Dermis microvascular lymphatic vessel endothelial cell (primary cell): ENCODE measurements at regions not wholly inside any gene's neighbourhood (a gene's known extent, or its start where the extent isn't known, plus 50 kb on each side); places are given as distances from the start of the nearest gene placed in this dataset.
A peak's percentile ranks its signal among the peaks of the same experiment; 100 is the strongest.

Experiments used
- DNase-seq, 2 donors: peaks; one replicate each; pipeline versions ENCODE4 v3.0.0 to v3.0.0-alpha.2; 2010; ENCODE audit warnings: low read depth in 2 of 2

DNA sequence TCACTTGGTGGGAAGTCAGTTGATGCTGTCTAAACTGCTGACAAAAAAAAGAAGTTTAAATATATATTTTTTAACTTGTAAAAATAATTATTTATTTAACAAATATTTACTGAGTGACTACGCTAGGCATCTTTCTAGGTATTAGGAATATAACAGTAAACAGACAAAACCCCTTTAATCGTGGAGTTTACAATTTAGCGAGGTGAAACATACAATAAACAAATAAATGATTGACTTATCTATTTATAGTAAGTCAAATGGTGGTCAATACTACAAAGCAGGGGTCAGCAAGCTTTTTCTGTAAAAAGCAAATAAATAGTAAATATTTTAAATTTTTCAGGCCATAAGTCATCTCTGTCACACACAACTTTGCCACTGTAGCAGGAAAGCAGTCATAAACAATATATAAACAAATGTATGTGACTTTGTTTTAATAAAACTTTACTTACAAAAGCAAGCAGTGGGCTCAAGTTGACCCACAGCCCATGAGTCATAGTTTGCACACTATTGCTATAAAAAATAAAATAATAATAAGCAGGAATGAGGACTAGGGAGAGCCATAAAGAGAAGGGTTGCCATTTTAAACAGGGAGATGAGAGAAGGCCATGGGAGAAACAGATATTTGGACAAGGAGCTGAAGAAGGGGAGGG, 263.9 kb downstream of the PLPP3 start:
- no peak for DNase-seq

DNA sequence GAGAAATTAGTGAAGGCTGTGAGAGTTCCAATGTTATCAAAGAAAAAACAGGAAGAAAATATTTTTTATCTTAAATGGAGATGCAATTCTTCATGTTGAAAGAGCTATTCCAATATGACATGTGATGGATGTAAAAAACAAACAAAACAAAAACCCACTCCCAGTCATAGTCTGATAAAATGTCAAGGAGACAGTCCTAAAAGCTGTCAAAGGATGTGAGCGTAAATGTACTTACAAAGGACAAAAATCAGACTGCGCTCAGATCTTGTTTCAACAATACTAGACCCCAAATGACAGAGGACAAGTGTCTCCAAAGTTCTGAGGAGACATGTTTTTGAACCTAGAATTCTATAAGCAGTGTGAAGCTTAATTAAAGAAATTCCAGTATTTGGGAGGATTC, 265.8 kb downstream of the PLPP3 start:
- no peak for DNase-seq

DNA sequence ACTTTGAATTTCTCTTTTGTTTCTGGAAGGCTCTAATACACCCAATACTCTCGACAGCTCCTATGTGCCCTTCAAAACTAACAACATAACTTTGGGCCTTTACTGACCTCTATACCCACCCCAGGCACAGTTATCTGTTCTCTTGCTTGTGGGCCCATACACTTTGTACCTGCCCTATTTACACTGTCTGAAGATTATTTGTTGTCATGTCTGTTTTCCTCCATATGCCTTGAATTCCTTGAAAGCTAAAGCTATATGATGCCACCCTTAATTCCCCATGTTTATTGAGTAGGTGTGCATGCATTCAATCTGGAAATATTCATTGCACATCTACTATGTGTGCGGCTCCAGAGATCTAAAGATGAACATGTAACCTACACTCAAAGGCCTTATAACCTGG, 267.6 kb downstream of the PLPP3 start:
- DNase-seq: no peak

GRCh38 chr1:56310945-56311344, 268.4 kb downstream of the PLPP3 start:
- DNase-seq: no peak

DNA sequence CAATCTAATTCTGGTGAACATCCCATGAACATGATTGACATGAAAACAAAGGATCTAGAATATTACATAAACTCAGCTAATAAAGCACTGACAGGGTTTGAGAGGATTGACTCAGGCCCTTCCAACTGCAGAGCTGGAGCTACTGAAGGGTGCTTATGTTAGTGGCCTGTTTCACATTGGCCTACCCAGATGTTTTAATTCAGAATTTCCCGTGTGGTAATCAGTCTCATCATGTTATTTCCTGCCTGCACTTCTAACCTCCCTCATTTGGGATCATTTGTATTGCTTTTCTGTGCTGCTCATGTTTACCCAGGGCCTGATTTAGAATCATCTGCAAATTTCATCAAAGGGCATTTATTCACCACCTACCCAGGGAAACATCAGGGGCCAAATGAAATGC, 270.3 kb downstream of the PLPP3 start:
- DNase-seq: no peak

DNA sequence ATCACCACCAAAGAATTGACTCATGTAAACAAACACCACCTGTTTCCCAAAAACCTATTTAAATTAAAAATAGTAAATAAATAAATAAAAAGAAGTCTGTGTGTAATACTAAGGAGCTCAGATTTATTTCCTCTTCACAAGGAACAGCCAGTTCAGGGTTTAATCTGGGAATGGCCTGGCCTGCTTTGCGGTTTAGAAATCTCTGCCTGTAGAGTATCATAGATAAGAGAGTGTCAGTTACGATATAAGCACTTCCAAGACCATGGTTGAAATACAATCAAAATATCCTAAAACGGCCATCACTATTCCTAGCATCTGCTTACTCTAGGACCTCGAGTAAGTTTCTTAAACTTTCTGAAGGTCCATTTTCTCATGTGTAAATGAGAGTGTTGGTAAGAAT, 274.4 kb downstream of the PLPP3 start:
- DNase-seq: no peak

- DNase-seq: no peak
These were observed 275.6 kb downstream of the PLPP3 start for GRCh38 chr1:56303805-56304204.

GRCh38 chr1:56302878-56303277, 276.5 kb downstream of the PLPP3 start:
- DNase-seq: no peak

- peak in 1 of 2 donors; percentile 82 for DNase-seq
These were observed 277.6 kb downstream of the PLPP3 start for GRCh38 chr1:56301791-56302190.

- no peak for DNase-seq
These were observed 278.5 kb downstream of the PLPP3 start for GRCh38 chr1:56300836-56301235.

DNA sequence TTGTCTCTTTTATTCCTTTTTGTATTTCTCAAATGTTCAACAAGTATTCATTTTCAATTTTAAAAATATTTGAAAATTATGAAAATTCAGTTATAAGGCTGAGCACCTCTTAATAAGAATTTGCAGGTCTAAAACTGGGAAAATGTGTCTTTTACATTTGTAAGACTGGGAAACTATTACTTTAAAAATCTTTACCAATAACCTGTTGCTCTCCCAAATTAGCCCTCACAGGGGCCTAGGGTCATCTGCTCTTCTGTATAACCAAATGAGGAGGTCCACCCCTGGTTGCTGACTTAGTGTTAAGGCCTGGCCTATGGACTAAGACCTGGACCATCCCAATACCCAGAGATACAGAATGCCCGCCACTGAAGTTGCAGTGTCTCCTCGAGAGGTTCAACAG, 280.5 kb downstream of the PLPP3 start:
- DNase-seq: no peak

DNA sequence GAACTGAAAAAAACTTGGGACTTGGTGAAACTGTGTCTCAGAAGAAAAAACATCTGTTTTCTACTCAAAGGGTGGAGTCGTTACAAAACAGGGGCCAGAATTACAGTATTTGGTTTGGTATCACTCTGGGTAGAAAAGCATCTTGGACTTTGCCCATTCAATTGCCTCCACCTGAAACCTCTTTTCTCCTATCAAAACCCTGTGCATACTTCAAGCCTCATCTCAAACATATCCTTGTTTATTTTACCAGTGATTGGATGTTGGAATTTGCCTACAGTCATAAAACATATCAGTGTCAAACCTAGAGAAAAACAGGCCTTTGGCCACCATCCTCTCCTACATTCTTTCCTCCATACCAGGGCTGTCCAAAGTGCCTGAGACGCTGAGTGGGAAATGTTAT, 281.5 kb downstream of the PLPP3 start:
- DNase-seq: no peak

GRCh38 chr1:56297208-56297607, 282.2 kb downstream of the PLPP3 start:
- no peak for DNase-seq

GRCh38 chr1:56295949-56296929, 283.1 kb downstream of the PLPP3 start:
- no peak for DNase-seq

DNA sequence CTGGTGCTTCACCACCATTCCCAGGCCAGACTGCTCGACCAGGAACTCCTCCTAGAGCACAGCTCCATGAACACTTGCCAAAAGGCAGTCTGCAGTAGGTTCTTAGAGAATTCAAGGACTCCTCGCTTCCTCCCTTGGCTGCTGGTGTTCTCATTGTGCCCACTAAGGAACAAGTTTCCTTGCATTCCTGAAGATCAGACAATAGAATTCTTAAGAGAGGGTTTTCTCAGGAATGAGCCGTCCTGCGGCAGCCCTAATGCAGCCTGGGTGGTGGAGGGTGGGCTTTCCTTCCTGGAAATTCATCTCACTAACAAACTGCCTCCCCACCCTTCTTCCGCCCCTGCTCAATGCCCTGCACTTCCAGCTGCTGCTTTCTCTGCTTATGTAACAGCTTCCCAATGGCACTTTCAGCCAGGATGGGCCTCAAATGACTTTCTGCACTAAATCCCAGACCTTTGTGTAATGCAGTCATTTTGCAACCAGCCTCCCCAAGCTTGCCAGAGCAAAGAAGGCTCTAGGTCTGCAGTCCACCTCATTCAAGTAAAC, 287.9 kb downstream of the PLPP3 start:
- DNase-seq: peak in 1 of 2 donors; percentile 7

- no peak for DNase-seq
These were observed 290.1 kb downstream of the PLPP3 start for GRCh38 chr1:56289260-56289659.

GRCh38 chr1:56287721-56288120, 291.6 kb downstream of the PLPP3 start:
- DNase-seq: no peak

DNA sequence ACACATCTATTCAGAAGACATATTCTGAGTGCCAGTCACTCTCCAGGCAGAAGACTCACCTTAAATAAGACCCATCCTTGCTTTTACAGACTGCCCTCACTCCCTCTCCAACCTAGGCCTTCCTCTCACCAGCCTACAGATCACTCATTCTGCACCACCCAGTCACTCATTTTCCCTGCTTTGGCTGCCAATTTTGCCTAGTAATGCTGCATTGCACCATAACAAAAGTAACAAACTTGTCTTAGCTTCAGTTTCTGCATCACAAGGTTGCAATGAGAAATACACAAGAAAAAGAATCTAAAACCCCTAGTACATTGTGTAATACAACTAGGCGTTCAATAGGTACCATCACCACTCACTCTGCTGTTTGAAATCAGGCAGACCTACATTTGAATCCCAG, 292.4 kb downstream of the PLPP3 start:
- no peak for DNase-seq

DNA sequence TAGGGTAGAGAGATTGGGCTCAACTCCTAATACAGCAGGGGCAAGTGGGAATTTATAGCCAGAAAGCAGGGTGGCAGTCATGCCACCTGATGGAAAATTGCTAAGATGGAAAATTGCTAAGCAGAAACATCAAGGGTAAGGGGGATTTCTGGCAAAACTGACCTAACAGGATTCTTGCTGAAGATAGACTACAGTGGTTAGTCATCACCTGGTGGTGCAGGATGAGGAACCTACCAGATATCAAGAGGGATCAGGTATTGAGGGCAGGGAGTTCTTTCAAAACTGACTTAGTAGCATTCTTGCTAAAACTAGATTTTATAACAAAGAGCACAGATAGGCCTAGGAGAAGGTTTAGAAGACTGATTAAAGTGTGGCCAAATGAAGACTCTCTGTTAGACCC, 292.9 kb downstream of the PLPP3 start:
- no peak for DNase-seq

DNA sequence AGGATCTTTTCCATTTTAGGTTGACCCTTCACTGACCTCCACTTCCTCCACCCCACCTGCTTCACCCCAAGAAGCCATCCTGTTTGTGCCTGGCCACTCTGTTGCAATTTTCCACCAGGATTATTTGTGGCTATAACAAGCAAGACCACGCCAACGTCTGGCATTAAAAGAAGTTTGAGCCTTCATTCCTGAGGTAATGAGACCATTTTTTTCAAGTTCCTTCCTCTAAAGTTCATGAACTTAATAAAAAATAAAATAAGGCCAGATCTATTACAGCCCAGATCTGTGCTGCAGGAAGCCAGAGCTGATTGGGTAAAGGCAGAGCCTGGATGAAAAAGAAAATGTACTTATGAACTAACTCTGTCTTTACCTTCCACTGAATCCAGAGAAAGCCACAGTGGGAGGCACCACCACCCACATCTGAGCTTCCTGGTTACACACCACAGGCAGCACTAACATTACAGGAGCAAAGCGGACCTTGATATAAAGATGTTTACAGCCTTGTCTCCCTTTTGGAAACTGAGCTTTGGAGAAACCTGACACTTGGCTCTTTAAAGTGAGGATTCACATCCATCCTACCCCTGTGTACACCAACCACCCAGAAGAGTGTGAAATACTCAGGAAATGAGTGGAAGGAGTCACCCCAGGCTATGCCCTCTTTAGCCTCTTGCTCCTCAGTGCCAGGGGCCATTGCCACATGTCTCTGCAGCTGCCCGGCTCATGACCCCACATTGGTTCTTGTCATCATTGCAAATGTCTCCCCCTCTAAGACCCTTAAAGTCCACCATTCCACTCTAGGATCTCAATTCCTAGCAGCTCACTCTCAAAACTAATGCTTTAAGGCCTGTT, 293.6 kb downstream of the PLPP3 start:
- DNase-seq: peak in 1 of 2 donors; percentile 43

DNA sequence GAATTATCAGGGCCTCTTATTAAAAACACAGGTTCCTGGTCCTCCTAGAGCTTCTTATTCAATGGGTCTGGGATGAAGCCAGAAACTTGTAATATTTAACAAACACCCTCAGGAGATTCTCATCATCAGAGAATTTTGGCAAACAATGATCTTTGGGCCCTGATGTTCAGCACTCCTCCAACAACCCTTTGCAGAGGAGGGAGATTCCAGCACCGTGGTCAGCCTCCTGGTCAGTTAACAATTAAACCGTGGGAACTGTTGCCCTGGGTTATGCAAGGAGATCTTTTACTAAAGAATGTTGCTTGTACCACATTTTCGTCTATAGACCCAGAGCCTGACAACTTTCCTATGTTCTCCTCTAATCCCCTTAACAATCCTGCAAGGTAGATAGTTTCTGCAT, 294.4 kb downstream of the PLPP3 start:
- peak in 1 of 2 donors; percentile 17 for DNase-seq

DNA sequence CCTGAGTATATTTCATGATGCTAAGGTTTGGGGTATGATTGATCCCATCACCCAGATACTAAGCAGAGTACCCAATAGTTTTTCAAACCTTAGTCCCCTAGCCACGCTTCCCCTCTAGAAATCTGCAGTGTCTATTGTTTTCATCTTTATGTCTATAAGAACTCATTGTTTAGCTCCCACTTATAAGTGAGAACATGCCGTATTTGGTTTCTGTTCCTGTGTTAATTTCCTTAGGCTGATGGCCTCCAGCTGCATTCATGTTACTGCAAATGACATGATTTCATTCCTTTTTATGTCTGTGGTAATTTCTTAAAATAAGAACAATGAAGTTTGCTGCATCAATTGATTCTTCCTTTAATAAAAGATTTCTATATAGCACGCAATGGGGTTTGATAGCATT, 301.3 kb downstream of the PLPP3 start:
- DNase-seq: no peak
